MM.1S (cell line): ENCODE measurements at regions not wholly inside any gene's neighbourhood (a gene's known extent, or its start where the extent isn't known, plus 50 kb on each side); places are given as distances from the start of the nearest gene placed in this dataset.

Experiments
- CTCF ChIP-seq: fragments of 300-600 bp; sonication (generic); IDR thresholded peaks from 2 replicates; pipeline ENCODE4 v1.5.1; 2016; ENCODE audit warnings: antibody characterized with exemption, low read length, mixed read lengths
- EZH2 ChIP-seq: fragments of 300-600 bp; sonication (generic); optimal IDR thresholded peaks from 2 replicates; pipeline ENCODE3; 2017; ENCODE audit warnings: low read depth, mild to moderate bottlenecking, antibody characterized with exemption, low read length, mixed read lengths

DNA sequence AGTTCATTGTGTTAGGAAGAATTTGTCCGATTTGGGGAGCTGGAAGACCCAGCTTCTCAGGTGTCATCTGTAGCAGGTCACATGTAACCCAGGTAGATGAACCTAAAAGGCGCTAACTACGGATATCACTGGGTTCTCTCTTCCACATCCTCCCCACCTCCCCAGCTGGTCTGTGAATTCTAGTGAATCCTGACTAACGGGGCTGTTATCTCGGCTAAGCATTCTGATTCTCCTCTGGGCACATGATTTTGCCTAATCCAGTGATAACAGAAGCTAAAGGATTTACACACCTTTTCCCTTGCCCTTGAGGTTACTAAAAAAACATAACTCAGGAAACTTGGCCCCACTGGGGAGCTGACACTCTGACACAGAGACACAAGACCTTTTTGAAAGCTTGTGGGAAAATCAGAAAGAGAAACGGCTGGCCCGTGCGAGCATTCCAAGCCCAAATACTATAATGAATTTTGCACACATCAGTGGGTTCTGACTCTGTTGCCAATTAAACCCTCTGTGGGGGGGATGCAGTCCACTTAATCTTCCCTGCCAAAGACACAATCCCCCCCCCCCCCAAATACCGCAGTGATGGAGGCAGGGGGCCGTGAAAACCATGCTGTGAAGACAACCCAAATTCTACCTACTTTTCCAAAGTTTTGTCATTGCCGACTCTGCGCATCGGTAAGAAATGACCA lies 81.0 kb upstream of the FZD10 start:
- TF ChIP-seq CTCF (no peak), EZH2 (no peak)
